Activated CD4-positive, alpha-beta T cell treated with anti-CD3 and anti-CD28 coated beads for 4 hours (primary cell): ENCODE measurements at regions not wholly inside any gene's neighbourhood (a gene's known extent, or its start where the extent isn't known, plus 50 kb on each side); places are given as distances from the start of the nearest gene placed in this dataset.

Source experiments
- DNase-seq, 2 donors: peaks; one replicate each; pipeline ENCODE4 v3.0.0-alpha.2; 2020

- DNase-seq = no peak
These were observed 55.2 kb upstream of the SYT13 start for GRCh38 chr11:45341372-45341771.

- DNase-seq = peak; percentile 90 to 94
These were observed 53.8 kb upstream of the SYT13 start for GRCh38 chr11:45339729-45340519.

- DNase-seq = no peak
These were observed 51.6 kb upstream of the SYT13 start for GRCh38 chr11:45337583-45338360.

DNA sequence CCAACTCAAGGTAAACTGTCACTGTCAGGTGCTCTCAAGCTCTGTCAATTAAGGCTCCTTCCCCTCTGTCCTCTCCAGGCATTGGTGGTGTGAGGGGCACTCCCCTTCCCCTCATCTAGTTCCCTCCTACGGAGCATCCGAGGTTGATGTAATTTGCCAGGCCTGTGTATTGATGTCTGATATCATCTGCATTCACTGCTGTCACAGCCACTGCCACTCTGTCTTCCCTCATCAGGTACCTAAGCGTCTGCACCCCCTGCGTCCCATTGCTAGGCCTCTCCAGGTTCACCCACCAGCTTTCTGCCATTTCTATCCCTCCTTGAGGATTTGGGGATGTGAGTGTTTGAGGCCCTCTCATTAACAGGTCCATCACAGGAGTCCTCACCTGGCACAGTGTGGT, 50.0 kb upstream of the SYT13 start:
- no peak for DNase-seq
